Nephron (organoid): ENCODE measurements at regions not wholly inside any gene's neighbourhood (a gene's known extent, or its start where the extent isn't known, plus 50 kb on each side); places are given as distances from the start of the nearest gene placed in this dataset.

ENCODE experiments used
- H3K27ac Mint-ChIP-seq, 3 experiments: 2 replicates each; pipeline ENCODE4 v1.8.0; 2020; ENCODE audit warnings: mixed read lengths in 3 of 3, mild to moderate bottlenecking in 2 of 3, moderate library complexity in 1 of 3
- H3K27me3 Mint-ChIP-seq: 2 replicates; pipeline ENCODE4 v1.8.0; 2021; ENCODE audit warnings: low read depth, mild to moderate bottlenecking, moderate library complexity, mixed read lengths
- H3K36me3 Mint-ChIP-seq: 2 replicates; pipeline ENCODE4 v1.8.0; 2020; ENCODE audit warnings: low read depth, mixed read lengths
- H3K4me1 Mint-ChIP-seq: 2 replicates; pipeline ENCODE4 v1.8.0; 2020; ENCODE audit warnings: mixed read lengths
- H3K4me3 Mint-ChIP-seq, 3 experiments: 2 replicates each; pipeline ENCODE4 v1.8.0; 2020; ENCODE audit warnings: mild to moderate bottlenecking in 3 of 3, mixed read lengths in 3 of 3, moderate library complexity in 2 of 3
- H3K9me3 Mint-ChIP-seq: 2 replicates; pipeline ENCODE4 v1.8.0; 2020; ENCODE audit warnings: mixed read lengths
- TF ChIP-seq, protein P1 (sequence below), 3 experiments: fragments of 200-600 bp; sonication (generic); IDR thresholded peaks; one replicate each; pipeline ENCODE4 v1.5.0; 2021; ENCODE audit warnings: antibody characterized with exemption in 3 of 3; ENCODE audit not compliant: unreplicated experiment in 3 of 3

GRCh38 chr1:170262276-170262939, 116.6 kb downstream of the NTMT2 start:
- H3K36me3 Mint-ChIP-seq = no peaks in the 10 kb centered on the region
- TF ChIP-seq, protein P1, sequence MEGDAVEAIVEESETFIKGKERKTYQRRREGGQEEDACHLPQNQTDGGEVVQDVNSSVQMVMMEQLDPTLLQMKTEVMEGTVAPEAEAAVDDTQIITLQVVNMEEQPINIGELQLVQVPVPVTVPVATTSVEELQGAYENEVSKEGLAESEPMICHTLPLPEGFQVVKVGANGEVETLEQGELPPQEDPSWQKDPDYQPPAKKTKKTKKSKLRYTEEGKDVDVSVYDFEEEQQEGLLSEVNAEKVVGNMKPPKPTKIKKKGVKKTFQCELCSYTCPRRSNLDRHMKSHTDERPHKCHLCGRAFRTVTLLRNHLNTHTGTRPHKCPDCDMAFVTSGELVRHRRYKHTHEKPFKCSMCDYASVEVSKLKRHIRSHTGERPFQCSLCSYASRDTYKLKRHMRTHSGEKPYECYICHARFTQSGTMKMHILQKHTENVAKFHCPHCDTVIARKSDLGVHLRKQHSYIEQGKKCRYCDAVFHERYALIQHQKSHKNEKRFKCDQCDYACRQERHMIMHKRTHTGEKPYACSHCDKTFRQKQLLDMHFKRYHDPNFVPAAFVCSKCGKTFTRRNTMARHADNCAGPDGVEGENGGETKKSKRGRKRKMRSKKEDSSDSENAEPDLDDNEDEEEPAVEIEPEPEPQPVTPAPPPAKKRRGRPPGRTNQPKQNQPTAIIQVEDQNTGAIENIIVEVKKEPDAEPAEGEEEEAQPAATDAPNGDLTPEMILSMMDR (IDR thresholded peaks at IDR 0.05; ENCODE audit: unreplicated experiment in 3 of 3) = no peak

DNA sequence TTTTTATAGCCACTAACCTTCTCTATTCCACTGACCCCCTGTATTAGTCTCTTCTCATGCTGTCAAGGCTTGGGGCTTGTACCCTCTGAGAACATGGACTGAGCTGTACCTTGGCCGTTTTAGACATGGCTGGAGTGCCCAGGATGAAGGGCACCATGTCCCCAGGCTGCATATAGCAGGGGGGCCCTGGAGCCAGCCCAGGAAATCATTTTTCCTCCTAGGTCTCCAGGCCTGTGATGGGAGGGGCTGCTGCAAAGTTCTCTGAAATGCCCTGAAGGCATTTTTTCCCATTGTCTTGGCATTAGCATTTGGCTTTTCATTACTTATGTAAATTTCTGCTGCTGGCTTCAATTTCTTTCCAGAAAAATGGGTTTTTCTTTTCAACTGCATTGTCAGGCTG, 119.5 kb downstream of the NTMT2 start:
- no peak overlapping the region for H3K27ac Mint-ChIP-seq
- peaks cover 3% of the 10 kb centered on the region for H3K27me3 Mint-ChIP-seq
- peaks cover 5% of the 10 kb centered on the region for H3K9me3 Mint-ChIP-seq
- TF ChIP-seq, protein P1 (IDR thresholded peaks at IDR 0.05; ENCODE audit: unreplicated experiment in 3 of 3) = no peak
- no peaks in the 10 kb centered on the region for H3K36me3 Mint-ChIP-seq
- no peak overlapping the region for H3K4me3 Mint-ChIP-seq
- no peaks in the 10 kb centered on the region for H3K4me1 Mint-ChIP-seq

More at GRCh38 chr1:170262276-170262939, 116.6 kb downstream of the NTMT2 start:
- Mint-ChIP-seq H3K4me3 (no peak overlapping the region), H3K9me3 (peaks cover 5% of the 10 kb centered on the region), H3K4me1 (no peaks in the 10 kb centered on the region), H3K27ac (peak overlapping the region in 1 of 3 experiments; percentile 55), H3K27me3 (peaks cover 2% of the 10 kb centered on the region)

DNA sequence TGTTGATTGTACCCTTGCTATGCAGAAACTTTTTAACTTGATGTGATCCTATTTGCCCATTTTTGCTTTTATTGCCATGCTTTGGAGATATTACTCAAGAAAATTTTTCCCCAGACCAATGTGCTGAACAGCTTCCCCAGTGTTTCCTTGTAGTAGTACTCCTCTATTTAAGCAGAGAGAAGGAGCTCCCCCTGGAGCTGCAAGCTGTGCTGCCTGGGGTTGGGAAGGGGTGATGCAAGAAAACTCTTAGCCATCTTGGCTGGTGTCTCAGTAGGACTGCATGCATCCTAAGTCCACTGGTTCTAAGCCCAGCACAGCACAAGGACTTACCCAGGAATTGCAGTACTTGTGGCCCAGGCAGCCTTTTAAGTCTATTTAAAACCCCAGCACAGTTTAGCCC, 121.6 kb downstream of the NTMT2 start:
- Mint-ChIP-seq H3K4me3 (no peak overlapping the region), H3K36me3 (no peaks in the 10 kb centered on the region), H3K27ac (no peak overlapping the region), H3K27me3 (peaks cover 3% of the 10 kb centered on the region), H3K9me3 (no peaks in the 10 kb centered on the region), H3K4me1 (peaks cover 4% of the 10 kb centered on the region)
- TF ChIP-seq, protein P1 (IDR thresholded peaks at IDR 0.05; ENCODE audit: unreplicated experiment in 3 of 3) = no peak

DNA sequence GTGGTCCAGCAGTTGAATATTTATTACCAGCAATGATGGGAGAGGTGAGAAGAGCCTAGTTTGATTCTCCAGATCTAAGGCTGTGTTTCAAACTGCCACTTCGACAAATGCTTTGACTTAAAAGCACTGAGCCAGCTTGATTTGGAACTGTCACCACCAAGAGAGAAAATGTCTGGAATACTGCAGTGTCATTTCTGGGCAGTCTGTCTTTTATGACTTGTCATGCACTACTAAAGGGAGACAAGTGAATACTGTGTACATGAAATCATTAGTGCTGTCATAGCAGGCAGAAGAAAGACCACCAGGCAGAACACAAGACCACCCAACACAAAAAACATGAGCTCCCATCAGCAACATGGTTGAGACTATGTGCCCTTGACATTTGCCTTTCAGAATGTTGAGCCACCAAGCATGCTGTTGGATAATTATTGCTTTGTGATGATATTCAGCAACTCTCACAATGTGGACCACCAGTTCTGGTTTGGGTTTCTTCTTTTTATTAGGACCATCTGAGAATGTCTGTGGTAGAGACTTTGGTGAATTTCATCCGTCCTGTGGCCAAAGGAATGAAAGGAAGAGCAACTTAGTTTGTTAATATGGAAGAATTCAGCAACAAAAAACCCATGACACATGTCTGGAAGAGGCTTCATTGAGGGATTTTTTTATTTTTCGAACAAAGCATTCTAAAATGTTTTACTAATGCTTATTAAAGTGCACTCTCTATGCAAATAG, 125.8 kb downstream of the NTMT2 start:
- peaks cover 3% of the 10 kb centered on the region for H3K27me3 Mint-ChIP-seq
- H3K9me3 Mint-ChIP-seq = no peaks in the 10 kb centered on the region
- H3K27ac Mint-ChIP-seq = peak overlapping the region in 1 of 3 experiments; percentile 21
- peaks cover 14% of the 10 kb centered on the region for H3K4me1 Mint-ChIP-seq
- no peaks in the 10 kb centered on the region for H3K36me3 Mint-ChIP-seq
- TF ChIP-seq, protein P1 (IDR thresholded peaks at IDR 0.05; ENCODE audit: unreplicated experiment in 3 of 3) = no peak
- H3K4me3 Mint-ChIP-seq = no peak overlapping the region

DNA sequence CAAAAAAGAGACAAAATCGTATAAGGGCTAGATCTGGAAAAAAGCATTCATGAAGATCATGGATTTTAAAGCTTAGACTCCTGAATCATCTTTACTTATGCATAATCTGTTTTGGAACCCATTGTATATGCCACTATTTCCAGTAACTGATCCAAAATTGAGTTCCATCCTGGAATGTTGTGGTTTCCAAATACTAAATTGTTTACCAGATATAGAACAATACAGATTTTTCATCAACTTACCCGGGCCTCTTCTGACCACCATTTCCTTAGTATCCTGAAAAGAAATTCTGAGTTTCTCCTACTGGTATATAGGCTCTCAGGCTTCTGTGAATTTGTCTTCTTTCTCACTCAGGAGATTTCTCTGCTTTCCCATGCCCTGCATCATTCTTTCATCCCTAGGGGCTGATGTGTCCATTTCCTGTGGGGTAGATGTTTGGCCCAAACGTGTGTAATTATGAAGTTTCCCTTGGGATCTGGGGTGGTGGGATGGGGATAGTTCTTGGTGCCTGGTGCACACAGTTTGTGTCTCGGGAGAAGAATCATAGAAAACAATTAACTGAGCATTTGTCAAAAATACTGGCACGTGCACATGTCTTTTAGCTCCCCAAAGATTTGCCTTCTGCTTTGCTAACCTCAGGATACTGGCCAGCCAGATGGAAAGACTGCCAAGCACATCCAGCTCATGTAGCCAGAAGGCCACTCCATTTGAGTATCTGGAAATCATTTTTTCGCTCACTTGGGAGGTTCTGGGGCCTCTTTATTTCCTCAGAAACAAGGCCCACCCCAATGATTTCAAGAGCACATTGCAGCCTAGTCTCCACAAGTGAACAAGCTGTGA, 127.8 kb downstream of the NTMT2 start:
- Mint-ChIP-seq H3K27ac (peak overlapping the region in 2 of 3 experiments; percentile 57 to 85), H3K9me3 (no peaks in the 10 kb centered on the region)
- TF ChIP-seq, protein P1 (IDR thresholded peaks at IDR 0.05; ENCODE audit: unreplicated experiment in 3 of 3) = no peak

More for the DNA sequence above, 127.8 kb downstream of the NTMT2 start:
- no peak overlapping the region for H3K4me3 Mint-ChIP-seq
- no peaks in the 10 kb centered on the region for H3K27me3 Mint-ChIP-seq
- peaks cover 14% of the 10 kb centered on the region for H3K4me1 Mint-ChIP-seq
- H3K36me3 Mint-ChIP-seq = no peaks in the 10 kb centered on the region
